ENCODE measurements at regions not wholly inside any gene's neighbourhood (a gene's known extent, or its start where the extent isn't known, plus 50 kb on each side); places are given as distances from the start of the nearest gene placed in this dataset.

- TF ChIP-seq, protein P1, sequence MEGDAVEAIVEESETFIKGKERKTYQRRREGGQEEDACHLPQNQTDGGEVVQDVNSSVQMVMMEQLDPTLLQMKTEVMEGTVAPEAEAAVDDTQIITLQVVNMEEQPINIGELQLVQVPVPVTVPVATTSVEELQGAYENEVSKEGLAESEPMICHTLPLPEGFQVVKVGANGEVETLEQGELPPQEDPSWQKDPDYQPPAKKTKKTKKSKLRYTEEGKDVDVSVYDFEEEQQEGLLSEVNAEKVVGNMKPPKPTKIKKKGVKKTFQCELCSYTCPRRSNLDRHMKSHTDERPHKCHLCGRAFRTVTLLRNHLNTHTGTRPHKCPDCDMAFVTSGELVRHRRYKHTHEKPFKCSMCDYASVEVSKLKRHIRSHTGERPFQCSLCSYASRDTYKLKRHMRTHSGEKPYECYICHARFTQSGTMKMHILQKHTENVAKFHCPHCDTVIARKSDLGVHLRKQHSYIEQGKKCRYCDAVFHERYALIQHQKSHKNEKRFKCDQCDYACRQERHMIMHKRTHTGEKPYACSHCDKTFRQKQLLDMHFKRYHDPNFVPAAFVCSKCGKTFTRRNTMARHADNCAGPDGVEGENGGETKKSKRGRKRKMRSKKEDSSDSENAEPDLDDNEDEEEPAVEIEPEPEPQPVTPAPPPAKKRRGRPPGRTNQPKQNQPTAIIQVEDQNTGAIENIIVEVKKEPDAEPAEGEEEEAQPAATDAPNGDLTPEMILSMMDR (IDR thresholded peaks at IDR 0.05), result no peak
- DNase-seq (ENCODE audit: low spot score), result no peak
- Mint-ChIP-seq H3K27me3 (ENCODE audit: low read depth) (peaks cover 2% of the 10 kb centered on the region), H3K9me3 (ENCODE audit: low read depth) (peaks cover 5% of the 10 kb centered on the region), H3K27ac (ENCODE audit: unreplicated experiment) (no peak overlapping the region), H3K4me3 (ENCODE audit: unreplicated experiment) (no peak overlapping the region), H3K4me1 (ENCODE audit: low read depth) (no peaks in the 10 kb centered on the region), H3K36me3 (ENCODE audit: low read depth) (no peaks in the 10 kb centered on the region)
Measured at GRCh38 chr5:165328846-165329245, 1823.4 kb downstream of the MAT2B start.

DNA sequence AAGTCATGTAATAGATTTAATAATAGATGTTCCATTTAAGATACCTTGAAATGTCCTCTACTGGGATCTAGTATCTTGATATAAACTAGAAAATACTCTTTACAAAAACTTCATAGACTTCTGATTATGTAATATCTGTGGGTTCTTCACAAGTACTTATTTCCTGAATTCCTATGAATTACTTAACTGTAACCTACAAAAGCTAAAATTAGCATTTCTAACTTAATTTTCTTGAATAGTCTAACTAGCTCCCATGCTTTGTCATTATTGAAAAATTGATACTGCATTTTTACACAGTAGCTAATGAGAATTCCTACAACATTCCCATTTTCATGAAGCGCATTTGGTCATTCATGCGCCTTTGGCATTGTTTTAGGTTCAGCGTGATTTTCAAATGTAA is 1828.2 kb downstream of the MAT2B start:
- no peak for DNase-seq (ENCODE audit: low spot score)
- H3K27me3 Mint-ChIP-seq (ENCODE audit: low read depth), result peaks cover 2% of the 10 kb centered on the region
- no peaks in the 10 kb centered on the region for H3K4me1 Mint-ChIP-seq (ENCODE audit: low read depth)
- no peaks in the 10 kb centered on the region for H3K36me3 Mint-ChIP-seq (ENCODE audit: low read depth)
- no peak overlapping the region for H3K4me3 Mint-ChIP-seq (ENCODE audit: unreplicated experiment)
- TF ChIP-seq, protein P1 (IDR thresholded peaks at IDR 0.05), result no peak
- no peak overlapping the region for H3K27ac Mint-ChIP-seq (ENCODE audit: unreplicated experiment)
- H3K9me3 Mint-ChIP-seq (ENCODE audit: low read depth), result no peaks in the 10 kb centered on the region

GRCh38 chr5:165334201-165334600 is 1828.8 kb downstream of the MAT2B start:
- no peaks in the 10 kb centered on the region for H3K9me3 Mint-ChIP-seq (ENCODE audit: low read depth)
- no peak for DNase-seq (ENCODE audit: low spot score)
- H3K4me1 Mint-ChIP-seq (ENCODE audit: low read depth), result no peaks in the 10 kb centered on the region
- H3K36me3 Mint-ChIP-seq (ENCODE audit: low read depth), result no peaks in the 10 kb centered on the region
- TF ChIP-seq, protein P1 (IDR thresholded peaks at IDR 0.05), result no peak
- H3K27ac Mint-ChIP-seq (ENCODE audit: unreplicated experiment), result no peak overlapping the region
- no peak overlapping the region for H3K4me3 Mint-ChIP-seq (ENCODE audit: unreplicated experiment)
- peaks cover 2% of the 10 kb centered on the region for H3K27me3 Mint-ChIP-seq (ENCODE audit: low read depth)

GRCh38 chr5:165349735-165350134 is 1844.3 kb downstream of the MAT2B start:
- TF ChIP-seq, protein P1 (IDR thresholded peaks at IDR 0.05), result no peak
- H3K4me1 Mint-ChIP-seq (ENCODE audit: low read depth), result no peaks in the 10 kb centered on the region
- no peaks in the 10 kb centered on the region for H3K36me3 Mint-ChIP-seq (ENCODE audit: low read depth)
- H3K4me3 Mint-ChIP-seq (ENCODE audit: unreplicated experiment), result no peak overlapping the region
- peaks cover 8% of the 10 kb centered on the region for H3K27me3 Mint-ChIP-seq (ENCODE audit: low read depth)
- no peak for DNase-seq (ENCODE audit: low spot score)
- H3K27ac Mint-ChIP-seq (ENCODE audit: unreplicated experiment), result no peak overlapping the region
- no peaks in the 10 kb centered on the region for H3K9me3 Mint-ChIP-seq (ENCODE audit: low read depth)

GRCh38 chr5:165351342-165351741 is 1845.9 kb downstream of the MAT2B start:
- Mint-ChIP-seq H3K4me1 (ENCODE audit: low read depth) (no peaks in the 10 kb centered on the region), H3K4me3 (ENCODE audit: unreplicated experiment) (no peak overlapping the region), H3K27me3 (ENCODE audit: low read depth) (peaks cover 8% of the 10 kb centered on the region), H3K36me3 (ENCODE audit: low read depth) (no peaks in the 10 kb centered on the region), H3K9me3 (ENCODE audit: low read depth) (no peaks in the 10 kb centered on the region), H3K27ac (ENCODE audit: unreplicated experiment) (no peak overlapping the region)
- TF ChIP-seq, protein P1 (IDR thresholded peaks at IDR 0.05), result no peak
- no peak for DNase-seq (ENCODE audit: low spot score)
